NB4 (cell line): ENCODE measurements at regions not wholly inside any gene's neighbourhood (a gene's known extent, or its start where the extent isn't known, plus 50 kb on each side); places are given as distances from the start of the nearest gene placed in this dataset.
A peak's percentile ranks its signal among the peaks of the same experiment; 100 is the strongest.

Experiments used
- DNase-seq: peaks from one replicate; pipeline ENCODE4 v3.0.0; 2010; ENCODE audit warnings: low read depth
- H3K4me3 ChIP-seq: one replicate; pipeline ENCODE4 v1.5.1; 2011; ENCODE audit warnings: mild to moderate bottlenecking, low read depth, low read length, moderate library complexity
- MYC ChIP-seq: IDR thresholded peaks from 2 replicates; pipeline ENCODE4 v1.6.1; 2011; ENCODE audit warnings: low read depth, low read length
- POLR2A ChIP-seq: IDR thresholded peaks from 2 replicates; pipeline ENCODE4 v1.6.1; 2011; ENCODE audit warnings: mild to moderate bottlenecking; ENCODE audit not compliant: insufficient read length; ENCODE audit errors: extremely low read depth
- TF ChIP-seq, protein P1 (sequence below): IDR thresholded peaks from one replicate; pipeline ENCODE4 v1.5.1; 2012; ENCODE audit warnings: low read depth, low read length
- TF ChIP-seq, protein P2 (sequence below): IDR thresholded peaks from 2 replicates; pipeline ENCODE4 v1.6.1; 2011; ENCODE audit warnings: low read depth, low read length

GRCh38 chr18:35778850-35779627 lies 193.4 kb upstream of the RMP24 start:
- no peak for DNase-seq
- no peak overlapping the region for H3K4me3 ChIP-seq
- TF ChIP-seq, protein P1, sequence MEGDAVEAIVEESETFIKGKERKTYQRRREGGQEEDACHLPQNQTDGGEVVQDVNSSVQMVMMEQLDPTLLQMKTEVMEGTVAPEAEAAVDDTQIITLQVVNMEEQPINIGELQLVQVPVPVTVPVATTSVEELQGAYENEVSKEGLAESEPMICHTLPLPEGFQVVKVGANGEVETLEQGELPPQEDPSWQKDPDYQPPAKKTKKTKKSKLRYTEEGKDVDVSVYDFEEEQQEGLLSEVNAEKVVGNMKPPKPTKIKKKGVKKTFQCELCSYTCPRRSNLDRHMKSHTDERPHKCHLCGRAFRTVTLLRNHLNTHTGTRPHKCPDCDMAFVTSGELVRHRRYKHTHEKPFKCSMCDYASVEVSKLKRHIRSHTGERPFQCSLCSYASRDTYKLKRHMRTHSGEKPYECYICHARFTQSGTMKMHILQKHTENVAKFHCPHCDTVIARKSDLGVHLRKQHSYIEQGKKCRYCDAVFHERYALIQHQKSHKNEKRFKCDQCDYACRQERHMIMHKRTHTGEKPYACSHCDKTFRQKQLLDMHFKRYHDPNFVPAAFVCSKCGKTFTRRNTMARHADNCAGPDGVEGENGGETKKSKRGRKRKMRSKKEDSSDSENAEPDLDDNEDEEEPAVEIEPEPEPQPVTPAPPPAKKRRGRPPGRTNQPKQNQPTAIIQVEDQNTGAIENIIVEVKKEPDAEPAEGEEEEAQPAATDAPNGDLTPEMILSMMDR, result no peak
- TF ChIP-seq, protein P2, sequence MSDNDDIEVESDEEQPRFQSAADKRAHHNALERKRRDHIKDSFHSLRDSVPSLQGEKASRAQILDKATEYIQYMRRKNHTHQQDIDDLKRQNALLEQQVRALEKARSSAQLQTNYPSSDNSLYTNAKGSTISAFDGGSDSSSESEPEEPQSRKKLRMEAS, result no peak
- TF ChIP-seq POLR2A (no peak), MYC (no peak)

GRCh38 chr18:35780937-35781336 lies 191.5 kb upstream of the RMP24 start:
- no peak for TF ChIP-seq MYC
- TF ChIP-seq POLR2A, result no peak
- TF ChIP-seq, protein P2, result no peak
- TF ChIP-seq, protein P1, result no peak
- H3K4me3 ChIP-seq, result no peak overlapping the region
- no peak for DNase-seq

DNA sequence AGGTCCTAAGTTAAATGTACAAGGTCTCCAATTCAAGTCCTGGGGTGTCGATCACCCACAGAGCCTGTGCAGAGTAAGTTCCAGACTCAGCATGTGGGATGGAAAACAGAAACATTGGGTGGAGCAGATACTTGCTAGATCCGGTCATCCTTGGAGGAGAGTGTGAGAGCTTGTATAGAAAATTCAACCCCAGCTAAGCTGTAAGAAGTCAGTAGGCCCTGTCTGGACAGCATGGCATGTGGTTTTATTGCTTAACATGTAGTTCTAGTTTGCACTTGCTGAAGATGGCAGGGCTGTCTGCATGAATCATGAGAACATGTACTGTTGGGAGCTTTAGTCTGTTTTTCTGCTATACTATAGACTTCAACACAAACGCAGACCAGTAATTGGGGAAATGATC lies 189.6 kb upstream of the RMP24 start:
- DNase-seq, result peak; percentile 2
- H3K4me3 ChIP-seq, result no peak overlapping the region
- TF ChIP-seq, protein P1, result no peak
- TF ChIP-seq, protein P2, result no peak
- no peak for TF ChIP-seq MYC
- TF ChIP-seq POLR2A, result no peak

DNA sequence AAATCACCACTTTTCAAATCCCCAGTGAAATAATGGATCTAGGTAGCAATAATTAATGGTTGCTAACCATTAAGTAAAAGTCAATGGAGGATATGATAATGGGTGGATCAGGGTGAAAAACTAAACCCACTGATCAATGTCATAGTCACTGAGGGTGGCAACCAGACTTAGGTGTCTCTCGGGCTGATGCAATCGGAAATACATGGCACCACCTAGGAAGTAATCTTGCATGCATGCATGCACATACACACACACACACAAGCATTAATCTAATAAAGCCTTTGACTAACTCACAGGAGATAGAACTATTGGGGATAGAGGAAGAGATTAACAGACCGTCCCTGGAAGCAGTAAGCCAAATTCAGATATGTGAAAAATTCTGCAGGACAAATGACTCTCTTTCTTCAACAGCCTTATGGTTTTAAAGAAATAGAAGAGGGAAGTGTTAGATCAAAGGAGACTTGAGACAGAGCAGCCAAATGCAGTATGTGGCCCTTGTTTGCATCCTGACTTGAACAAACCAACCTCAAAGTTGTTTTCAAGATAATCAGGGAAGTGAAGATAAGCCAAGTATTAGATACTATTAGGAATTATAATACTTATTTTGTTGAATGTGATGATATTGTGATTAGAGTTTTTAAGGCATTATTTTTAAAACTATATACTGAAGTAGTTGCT lies 186.0 kb upstream of the RMP24 start:
- no peak overlapping the region for H3K4me3 ChIP-seq
- no peak for DNase-seq
- TF ChIP-seq, protein P2, result no peak
- no peak for TF ChIP-seq MYC
- no peak for TF ChIP-seq POLR2A

GRCh38 chr18:35789543-35789942 lies 182.9 kb upstream of the RMP24 start:
- TF ChIP-seq POLR2A, result no peak
- TF ChIP-seq, protein P2, result no peak
- no peak for TF ChIP-seq MYC
- TF ChIP-seq, protein P1, result no peak

GRCh38 chr18:35797948-35798347 lies 174.5 kb upstream of the RMP24 start:
- no peak for DNase-seq
- no peak overlapping the region for H3K4me3 ChIP-seq
- TF ChIP-seq, protein P2, result no peak
- TF ChIP-seq MYC (no peak), POLR2A (no peak)
- TF ChIP-seq, protein P1, result no peak

More at GRCh38 chr18:35789543-35789942, 182.9 kb upstream of the RMP24 start:
- DNase-seq, result no peak
- H3K4me3 ChIP-seq, result no peak overlapping the region
